WTC11 (cell line): ENCODE measurements at regions not wholly inside any gene's neighbourhood (a gene's known extent, or its start where the extent isn't known, plus 50 kb on each side); places are given as distances from the start of the nearest gene placed in this dataset.

Experiments used
- ATAC-seq: fragments of 200-7000 bp; cut with Tn5 transposase; 2 replicates; pipeline ENCODE4 v1.10.0; 2021; ENCODE audit warnings: mild to moderate bottlenecking, moderate library complexity
- CTCF ChIA-PET: fragments of 300-600 bp; sonication (Branson Sonifier 250); formaldehyde crosslinking; loops from one replicate; lab custom pipeline; 2021; ENCODE audit warnings: antibody characterized with exemption; lab: Charles Lee
- POLR2A ChIA-PET: fragments of 350-600 bp; sonication (Branson Sonifier 250); formaldehyde crosslinking; loops from one replicate; lab custom pipeline; 2021; ENCODE audit warnings: antibody characterized with exemption; lab: Charles Lee
- DNase-seq: peaks from one replicate; pipeline ENCODE4 v3.0.0; 2021; ENCODE audit warnings: low spot score
- H3K27ac Mint-ChIP-seq: 2 replicates; pipeline ENCODE4 v1.8.0; 2021; ENCODE audit warnings: mixed read lengths
- H3K27me3 Mint-ChIP-seq: 2 replicates; pipeline ENCODE4 v1.8.0; 2021; ENCODE audit warnings: low read depth, mild to moderate bottlenecking, moderate library complexity, mixed read lengths
- H3K36me3 Mint-ChIP-seq: 2 replicates; pipeline ENCODE4 v1.8.0; 2021; ENCODE audit warnings: mixed read lengths
- H3K4me1 Mint-ChIP-seq: 2 replicates; pipeline ENCODE4 v1.8.0; 2022; ENCODE audit warnings: mixed read lengths
- H3K4me3 Mint-ChIP-seq: 2 replicates; pipeline ENCODE4 v1.8.0; 2021; ENCODE audit warnings: mild to moderate bottlenecking, moderate library complexity, mixed read lengths
- H3K9me3 Mint-ChIP-seq: 2 replicates; pipeline ENCODE4 v1.8.0; 2021; ENCODE audit warnings: mixed read lengths
- AR ChIP-seq: fragments of 250-450 bp; sonication (Bioruptor Pico); IDR thresholded peaks from 2 replicates; pipeline ENCODE4 v1.9.0; 2021; ENCODE audit warnings: mild to moderate bottlenecking
- ATF3 ChIP-seq: sonication (generic); formaldehyde crosslinking; conservative IDR thresholded peaks from 2 replicates; pipeline ENCODE4 v1.8.1; 2022; ENCODE audit warnings: mild to moderate bottlenecking, missing genetic modification reagents
- CBFB ChIP-seq: sonication (generic); formaldehyde crosslinking; IDR thresholded peaks from 2 replicates; pipeline ENCODE4 v1.8.1; 2022; ENCODE audit warnings: mild to moderate bottlenecking, low read depth, missing genetic modification reagents
- CREB1 ChIP-seq: sonication (generic); formaldehyde crosslinking; IDR thresholded peaks from 2 replicates; pipeline ENCODE4 v1.8.0; 2023; ENCODE audit warnings: mild to moderate bottlenecking, missing genetic modification reagents
- ERG ChIP-seq: fragments of 250-450 bp; sonication (Bioruptor Pico); IDR thresholded peaks from 2 replicates; pipeline ENCODE4 v1.8.0; 2021; ENCODE audit warnings: mild to moderate bottlenecking
- ESRRA ChIP-seq: sonication (generic); formaldehyde crosslinking; IDR thresholded peaks from 2 replicates; pipeline ENCODE4 v1.8.1; 2022; ENCODE audit warnings: mild to moderate bottlenecking, missing genetic modification reagents, borderline replicate concordance
- FOXK1 ChIP-seq: sonication (generic); formaldehyde crosslinking; IDR thresholded peaks from 2 replicates; pipeline ENCODE4 v1.8.0; 2022; ENCODE audit warnings: mild to moderate bottlenecking, moderate library complexity, missing genetic modification reagents
- FOXP4 ChIP-seq: sonication (generic); formaldehyde crosslinking; IDR thresholded peaks from 2 replicates; pipeline ENCODE4 v1.8.0; 2022; ENCODE audit warnings: mild to moderate bottlenecking, missing genetic modification reagents
- GABPB1 ChIP-seq: sonication (generic); formaldehyde crosslinking; IDR thresholded peaks from 2 replicates; pipeline ENCODE4 v1.8.1; 2023; ENCODE audit warnings: mild to moderate bottlenecking, missing genetic modification reagents
- NFATC4 ChIP-seq: fragments of 250-450 bp; sonication (Bioruptor Pico); IDR thresholded peaks from 2 replicates; pipeline ENCODE4 v1.9.0; 2021; ENCODE audit warnings: mild to moderate bottlenecking
- NR2C2 ChIP-seq: sonication (generic); formaldehyde crosslinking; IDR thresholded peaks from 2 replicates; pipeline ENCODE4 v1.8.0; 2022; ENCODE audit warnings: mild to moderate bottlenecking, missing genetic modification reagents
- RELA ChIP-seq: sonication (generic); formaldehyde crosslinking; IDR thresholded peaks from 2 replicates; pipeline ENCODE4 v1.8.1; 2022; ENCODE audit warnings: missing genetic modification reagents, mild to moderate bottlenecking, borderline replicate concordance
- SP1 ChIP-seq: sonication (generic); formaldehyde crosslinking; conservative IDR thresholded peaks from 2 replicates; pipeline ENCODE4 v1.8.1; 2022; ENCODE audit warnings: missing genetic modification reagents
- TP53 ChIP-seq: sonication (generic); formaldehyde crosslinking; IDR thresholded peaks from 2 replicates; pipeline ENCODE4 v1.8.1; 2023; ENCODE audit warnings: mild to moderate bottlenecking, missing genetic modification reagents
- ZMAT4 ChIP-seq: fragments of 250-450 bp; sonication (Bioruptor Pico); IDR thresholded peaks from 2 replicates; pipeline ENCODE4 v1.9.0; 2021; ENCODE audit warnings: mild to moderate bottlenecking
- ZNF219 ChIP-seq: sonication (generic); formaldehyde crosslinking; IDR thresholded peaks from 2 replicates; pipeline ENCODE4 v1.8.0; 2023; ENCODE audit warnings: missing genetic modification reagents, mild to moderate bottlenecking, borderline replicate concordance
- ZNF232 ChIP-seq: sonication (generic); formaldehyde crosslinking; IDR thresholded peaks from 2 replicates; pipeline ENCODE4 v1.8.0; 2022; ENCODE audit warnings: mild to moderate bottlenecking, missing genetic modification reagents
- ZNF416 ChIP-seq: fragments of 250-450 bp; sonication (Bioruptor Pico); IDR thresholded peaks from 2 replicates; pipeline ENCODE4 v1.9.0; 2021; ENCODE audit warnings: mild to moderate bottlenecking, inconsistent platforms
- TF ChIP-seq, protein P1 (sequence below): sonication (generic); formaldehyde crosslinking; IDR thresholded peaks from 2 replicates; pipeline ENCODE4 v1.8.1; 2022; ENCODE audit warnings: mild to moderate bottlenecking, moderate library complexity, missing genetic modification reagents
- TF ChIP-seq, protein P2 (sequence below): sonication (generic); formaldehyde crosslinking; IDR thresholded peaks from 2 replicates; pipeline ENCODE4 v1.8.1; 2023; ENCODE audit warnings: mild to moderate bottlenecking, missing genetic modification reagents, moderate library complexity
- TF ChIP-seq, protein P3 (sequence below): sonication (generic); formaldehyde crosslinking; IDR thresholded peaks from 2 replicates; pipeline ENCODE4 v1.8.0; 2023; ENCODE audit warnings: mild to moderate bottlenecking, missing genetic modification reagents
- TF ChIP-seq, protein P4 (sequence below): fragments of 250-450 bp; sonication (Bioruptor Pico); IDR thresholded peaks from 2 replicates; pipeline ENCODE4 v1.9.0; 2021; ENCODE audit warnings: moderate library complexity, mild to moderate bottlenecking, inconsistent platforms, borderline replicate concordance

GRCh38 chr9:136610426-136610825 is 52.3 kb upstream of the EGFL7 start:
- Mint-ChIP-seq H3K27ac (no peak overlapping the region; the same call in 1 of the 2 replicates), H3K9me3 (no peaks in the 10 kb centered on the region), H3K36me3 (no peaks in the 10 kb centered on the region), H3K4me1 (peaks cover 15% of the 10 kb centered on the region), H3K27me3 (no peaks in the 10 kb centered on the region; the same call in 1 of the 2 replicates), H3K4me3 (no peak overlapping the region)
- DNase-seq = no peak
- no peak for ATAC-seq
- CTCF ChIA-PET = interaction anchor here (0.7 to 1.5 kb wide), 5 partner anchors 16 to 126 kb away, joined by 3 to 6 read pairs (median 5); no protein-coding TSS in a partner anchor
- POLR2A ChIA-PET = interaction anchor here (0.6 kb wide), 1 partner anchor 519 kb away, joined by 3 read pairs; no protein-coding TSS in a partner anchor
- TF ChIP-seq ZNF416 (CRISPR knock-in tag) (no peak), NFATC4 (CRISPR knock-in tag) (no peak), ZNF232 (no peak), TP53 (CRISPR knock-in tag) (no peak), ERG (CRISPR knock-in tag) (no peak), RELA (no peak), GABPB1 (CRISPR knock-in tag) (no peak), ZNF219 (CRISPR knock-in tag) (no peak), ATF3 (CRISPR knock-in tag) (no peak), NR2C2 (CRISPR knock-in tag) (no peak), ESRRA (no peak)
- TF ChIP-seq, protein P1, sequence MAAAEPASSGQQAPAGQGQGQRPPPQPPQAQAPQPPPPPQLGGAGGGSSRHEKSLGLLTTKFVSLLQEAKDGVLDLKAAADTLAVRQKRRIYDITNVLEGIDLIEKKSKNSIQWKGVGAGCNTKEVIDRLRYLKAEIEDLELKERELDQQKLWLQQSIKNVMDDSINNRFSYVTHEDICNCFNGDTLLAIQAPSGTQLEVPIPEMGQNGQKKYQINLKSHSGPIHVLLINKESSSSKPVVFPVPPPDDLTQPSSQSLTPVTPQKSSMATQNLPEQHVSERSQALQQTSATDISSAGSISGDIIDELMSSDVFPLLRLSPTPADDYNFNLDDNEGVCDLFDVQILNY (CRISPR knock-in tag) = no peak

- POLR2A ChIA-PET = no interaction called here
- ATAC-seq = peak; percentile 16
Measured at GRCh38 chr9:136609838-136610311, 52.8 kb upstream of the EGFL7 start.

More at GRCh38 chr9:136609838-136610311, 52.8 kb upstream of the EGFL7 start:
- Mint-ChIP-seq H3K27me3 (no peaks in the 10 kb centered on the region; the same call in 1 of the 2 replicates), H3K27ac (no peak overlapping the region), H3K9me3 (no peaks in the 10 kb centered on the region), H3K36me3 (no peaks in the 10 kb centered on the region), H3K4me3 (no peak overlapping the region), H3K4me1 (peaks cover 13% of the 10 kb centered on the region)
- CTCF ChIA-PET = interaction anchor here (0.5 to 1.5 kb wide), 6 partner anchors 17 to 125 kb away, joined by 3 to 6 read pairs (median 4); no protein-coding TSS in a partner anchor
- TF ChIP-seq ESRRA (no peak), ATF3 (CRISPR knock-in tag) (no peak), ZMAT4 (CRISPR knock-in tag) (no peak), NFATC4 (CRISPR knock-in tag) (no peak), GABPB1 (CRISPR knock-in tag) (no peak), SP1 (CRISPR knock-in tag) (no peak), FOXP4 (CRISPR knock-in tag) (no peak), CBFB (CRISPR knock-in tag) (no peak), ZNF232 (no peak), AR (CRISPR knock-in tag) (no peak), CREB1 (CRISPR knock-in tag) (no peak), FOXK1 (CRISPR knock-in tag) (no peak)
- TF ChIP-seq, protein P2, sequence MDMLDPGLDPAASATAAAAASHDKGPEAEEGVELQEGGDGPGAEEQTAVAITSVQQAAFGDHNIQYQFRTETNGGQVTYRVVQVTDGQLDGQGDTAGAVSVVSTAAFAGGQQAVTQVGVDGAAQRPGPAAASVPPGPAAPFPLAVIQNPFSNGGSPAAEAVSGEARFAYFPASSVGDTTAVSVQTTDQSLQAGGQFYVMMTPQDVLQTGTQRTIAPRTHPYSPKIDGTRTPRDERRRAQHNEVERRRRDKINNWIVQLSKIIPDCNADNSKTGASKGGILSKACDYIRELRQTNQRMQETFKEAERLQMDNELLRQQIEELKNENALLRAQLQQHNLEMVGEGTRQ (CRISPR knock-in tag) = no peak
- TF ChIP-seq, protein P3, sequence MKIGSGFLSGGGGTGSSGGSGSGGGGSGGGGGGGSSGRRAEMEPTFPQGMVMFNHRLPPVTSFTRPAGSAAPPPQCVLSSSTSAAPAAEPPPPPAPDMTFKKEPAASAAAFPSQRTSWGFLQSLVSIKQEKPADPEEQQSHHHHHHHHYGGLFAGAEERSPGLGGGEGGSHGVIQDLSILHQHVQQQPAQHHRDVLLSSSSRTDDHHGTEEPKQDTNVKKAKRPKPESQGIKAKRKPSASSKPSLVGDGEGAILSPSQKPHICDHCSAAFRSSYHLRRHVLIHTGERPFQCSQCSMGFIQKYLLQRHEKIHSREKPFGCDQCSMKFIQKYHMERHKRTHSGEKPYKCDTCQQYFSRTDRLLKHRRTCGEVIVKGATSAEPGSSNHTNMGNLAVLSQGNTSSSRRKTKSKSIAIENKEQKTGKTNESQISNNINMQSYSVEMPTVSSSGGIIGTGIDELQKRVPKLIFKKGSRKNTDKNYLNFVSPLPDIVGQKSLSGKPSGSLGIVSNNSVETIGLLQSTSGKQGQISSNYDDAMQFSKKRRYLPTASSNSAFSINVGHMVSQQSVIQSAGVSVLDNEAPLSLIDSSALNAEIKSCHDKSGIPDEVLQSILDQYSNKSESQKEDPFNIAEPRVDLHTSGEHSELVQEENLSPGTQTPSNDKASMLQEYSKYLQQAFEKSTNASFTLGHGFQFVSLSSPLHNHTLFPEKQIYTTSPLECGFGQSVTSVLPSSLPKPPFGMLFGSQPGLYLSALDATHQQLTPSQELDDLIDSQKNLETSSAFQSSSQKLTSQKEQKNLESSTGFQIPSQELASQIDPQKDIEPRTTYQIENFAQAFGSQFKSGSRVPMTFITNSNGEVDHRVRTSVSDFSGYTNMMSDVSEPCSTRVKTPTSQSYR (CRISPR knock-in tag) = no peak
- TF ChIP-seq, protein P4, sequence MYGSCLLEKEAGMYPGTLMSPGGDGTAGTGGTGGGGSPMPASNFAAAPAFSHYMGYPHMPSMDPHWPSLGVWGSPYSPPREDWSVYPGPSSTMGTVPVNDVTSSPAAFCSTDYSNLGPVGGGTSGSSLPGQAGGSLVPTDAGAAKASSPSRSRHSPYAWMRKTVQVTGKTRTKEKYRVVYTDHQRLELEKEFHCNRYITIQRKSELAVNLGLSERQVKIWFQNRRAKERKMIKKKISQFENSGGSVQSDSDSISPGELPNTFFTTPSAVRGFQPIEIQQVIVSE (CRISPR knock-in tag) = no peak
- DNase-seq = no peak
